Natural killer cell (primary cell): ENCODE measurements at regions not wholly inside any gene's neighbourhood (a gene's known extent, or its start where the extent isn't known, plus 50 kb on each side); places are given as distances from the start of the nearest gene placed in this dataset.

Experiments used
- ATAC-seq, 3 donors: fragments of 150-1000 bp in 2 of 3; fragments of 200-7000 bp in 1 of 3; cut with Tn5 transposase; 1 replicate in 1 of 3; 2 replicates in 2 of 3; pipeline ENCODE4 v1.10.0; 2021; ENCODE audit warnings: mild to moderate bottlenecking in 2 of 3, moderate library complexity in 2 of 3
- DNase-seq, 2 donors: peaks; one replicate each; pipeline versions ENCODE4 v3.0.0 to v3.0.0-alpha.2; 2013 to 2021; ENCODE audit warnings: mixed read lengths in 1 of 2
- H3K27ac ChIP-seq: one replicate; pipeline ENCODE4 v1.5.1; 2013; ENCODE audit warnings: mild to moderate bottlenecking, low read length
- H3K27me3 ChIP-seq: one replicate; pipeline ENCODE4 v1.6.1; 2013; ENCODE audit warnings: low read length; ENCODE audit not compliant: control insufficient read depth, insufficient read depth
- H3K36me3 ChIP-seq: one replicate; pipeline ENCODE4 v1.6.1; 2013; ENCODE audit warnings: low read length; ENCODE audit not compliant: control insufficient read depth, insufficient read depth
- H3K4me1 ChIP-seq: one replicate; pipeline ENCODE4 v1.6.1; 2013; ENCODE audit warnings: low read length; ENCODE audit not compliant: control insufficient read depth, insufficient read depth
- H3K4me3 ChIP-seq: one replicate; pipeline ENCODE4 v1.5.1; 2013; ENCODE audit warnings: low read length
- H3K9me3 ChIP-seq: one replicate; pipeline ENCODE4 v1.6.1; 2013; ENCODE audit warnings: low read length; ENCODE audit not compliant: control insufficient read depth, insufficient read depth
- H3K27ac Mint-ChIP-seq, 2 donors: one replicate each; pipeline ENCODE4 v1.8.0; 2022; ENCODE audit warnings: mild to moderate bottlenecking in 2 of 2, mixed read lengths in 2 of 2, moderate library complexity in 1 of 2
- H3K27me3 Mint-ChIP-seq, 2 donors: one replicate each; pipeline ENCODE4 v1.8.0; 2022; ENCODE audit warnings: low read depth in 2 of 2, mixed read lengths in 2 of 2
- H3K36me3 Mint-ChIP-seq: one replicate; pipeline ENCODE4 v1.8.0; 2022; ENCODE audit warnings: mixed read lengths
- H3K4me1 Mint-ChIP-seq, 2 donors: one replicate each; pipeline ENCODE4 v1.8.0; 2022; ENCODE audit warnings: mixed read lengths in 2 of 2
- H3K4me3 Mint-ChIP-seq: one replicate; pipeline ENCODE4 v1.8.0; 2022; ENCODE audit warnings: mild to moderate bottlenecking, moderate library complexity, mixed read lengths
- H3K9me3 Mint-ChIP-seq, 2 donors: one replicate each; pipeline ENCODE4 v1.8.0; 2022; ENCODE audit warnings: mixed read lengths in 2 of 2
- WGBS: methylation state at CpG from one replicate; pipeline ENCODE4 v1.1.7; 2013; ENCODE audit warnings: missing lambda C conversion rate; ENCODE audit not compliant: insufficient coverage; 5-methylcytosine and 5-hydroxymethylcytosine counted together
- intact Hi-C: fragments of 100-400 bp; cut with micrococcal nuclease; formaldehyde crosslinking; loops from one replicate; pipeline ENCODE4 v1.14.2; 2022
- TF ChIP-seq, protein P1 (sequence below): fragments of 200-600 bp; IDR thresholded peaks from one replicate; pipeline ENCODE4 v1.8.0; 2022; ENCODE audit warnings: antibody characterized with exemption

- no peaks in the 10 kb centered on the region for H3K4me1 Mint-ChIP-seq
- Histone ChIP-seq H3K27ac (no peak overlapping the region), H3K4me1 (no peaks in the 10 kb centered on the region), H3K4me3 (no peak overlapping the region), H3K36me3 (no peaks in the 10 kb centered on the region), H3K9me3 (no peaks in the 10 kb centered on the region), H3K27me3 (no peaks in the 10 kb centered on the region)
- ATAC-seq (no peak), DNase-seq (no peak)
- no peak overlapping the region for H3K4me3 Mint-ChIP-seq
- 78% methylated on average over 2 of the region's 3 CpGs for WGBS
- TF ChIP-seq, protein P1, sequence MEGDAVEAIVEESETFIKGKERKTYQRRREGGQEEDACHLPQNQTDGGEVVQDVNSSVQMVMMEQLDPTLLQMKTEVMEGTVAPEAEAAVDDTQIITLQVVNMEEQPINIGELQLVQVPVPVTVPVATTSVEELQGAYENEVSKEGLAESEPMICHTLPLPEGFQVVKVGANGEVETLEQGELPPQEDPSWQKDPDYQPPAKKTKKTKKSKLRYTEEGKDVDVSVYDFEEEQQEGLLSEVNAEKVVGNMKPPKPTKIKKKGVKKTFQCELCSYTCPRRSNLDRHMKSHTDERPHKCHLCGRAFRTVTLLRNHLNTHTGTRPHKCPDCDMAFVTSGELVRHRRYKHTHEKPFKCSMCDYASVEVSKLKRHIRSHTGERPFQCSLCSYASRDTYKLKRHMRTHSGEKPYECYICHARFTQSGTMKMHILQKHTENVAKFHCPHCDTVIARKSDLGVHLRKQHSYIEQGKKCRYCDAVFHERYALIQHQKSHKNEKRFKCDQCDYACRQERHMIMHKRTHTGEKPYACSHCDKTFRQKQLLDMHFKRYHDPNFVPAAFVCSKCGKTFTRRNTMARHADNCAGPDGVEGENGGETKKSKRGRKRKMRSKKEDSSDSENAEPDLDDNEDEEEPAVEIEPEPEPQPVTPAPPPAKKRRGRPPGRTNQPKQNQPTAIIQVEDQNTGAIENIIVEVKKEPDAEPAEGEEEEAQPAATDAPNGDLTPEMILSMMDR = no peak
- peaks cover 0 to 6% of the 10 kb centered on the region in 2 donors for H3K27me3 Mint-ChIP-seq
- no peaks in the 10 kb centered on the region for H3K36me3 Mint-ChIP-seq
- H3K27ac Mint-ChIP-seq = no peak overlapping the region
- intact Hi-C loops = no loop called here
- H3K9me3 Mint-ChIP-seq = no peaks in the 10 kb centered on the region
Observed at GRCh38 chr13:109397285-109397684, 389.1 kb downstream of the IRS2 start.

DNA sequence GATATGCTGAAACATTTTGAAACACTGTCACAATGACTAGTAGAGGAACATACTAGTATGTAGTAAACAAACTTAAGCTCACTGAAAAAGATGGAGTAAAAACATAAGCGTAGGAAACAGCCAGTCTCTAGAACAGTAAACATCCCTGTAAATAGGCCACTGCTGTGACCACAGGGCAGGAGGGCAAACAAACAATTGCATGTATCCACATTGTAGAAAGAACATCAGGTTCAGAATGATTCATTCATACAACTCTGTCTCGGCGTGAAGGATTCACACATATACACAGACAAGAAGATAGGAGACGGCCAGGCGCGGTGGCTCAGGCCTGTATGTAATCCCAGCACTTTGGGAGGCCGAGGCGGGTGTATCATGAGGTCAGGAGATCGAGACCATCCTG lies 390.1 kb downstream of the IRS2 start:
- no peak for ATAC-seq
- H3K9me3 Mint-ChIP-seq = no peaks in the 10 kb centered on the region
- TF ChIP-seq, protein P1 = no peak

DNA sequence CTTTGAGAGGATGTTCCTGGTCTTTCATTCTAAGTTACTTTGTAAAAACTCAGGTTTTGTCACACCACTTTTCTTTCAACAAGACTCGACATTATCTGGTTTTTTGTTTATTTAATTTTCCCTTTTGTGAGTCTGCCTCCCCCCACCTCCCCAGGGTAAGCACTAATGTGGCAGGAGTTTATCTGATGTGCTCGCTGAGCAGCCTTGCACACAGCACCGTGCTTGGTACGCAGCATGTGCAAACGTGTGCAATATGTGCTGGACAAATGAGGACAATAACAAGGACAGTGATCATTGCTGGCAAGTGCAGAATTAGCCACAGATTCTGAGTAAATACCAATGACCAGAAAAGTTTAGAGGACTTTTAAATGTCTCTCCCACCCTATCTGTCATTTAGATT lies 391.4 kb downstream of the IRS2 start:
- intact Hi-C loops = no loop called here
- TF ChIP-seq, protein P1 = no peak
- Histone ChIP-seq H3K27me3 (no peaks in the 10 kb centered on the region), H3K9me3 (no peaks in the 10 kb centered on the region), H3K27ac (no peak overlapping the region), H3K36me3 (no peaks in the 10 kb centered on the region), H3K4me3 (no peak overlapping the region), H3K4me1 (no peaks in the 10 kb centered on the region)
- ATAC-seq = no peak
- Mint-ChIP-seq H3K27me3 (peaks cover 6 to 8% of the 10 kb centered on the region in 2 donors), H3K36me3 (no peaks in the 10 kb centered on the region), H3K27ac (no peak overlapping the region), H3K9me3 (no peaks in the 10 kb centered on the region), H3K4me3 (no peak overlapping the region), H3K4me1 (no peaks in the 10 kb centered on the region)
- no peak for DNase-seq
- WGBS = 90% methylated on average over 4 of the region's 5 CpGs

More for the DNA sequence above, 390.1 kb downstream of the IRS2 start:
- Mint-ChIP-seq H3K4me3 (no peak overlapping the region), H3K4me1 (no peaks in the 10 kb centered on the region), H3K27ac (no peak overlapping the region), H3K36me3 (no peaks in the 10 kb centered on the region), H3K27me3 (peaks cover 6 to 7% of the 10 kb centered on the region in 2 donors)
- no peak overlapping the region for H3K27ac ChIP-seq
- 92% methylated on average over 7 of the region's 9 CpGs for WGBS
- H3K27me3 ChIP-seq = no peaks in the 10 kb centered on the region
- no peaks in the 10 kb centered on the region for H3K36me3 ChIP-seq
- no peaks in the 10 kb centered on the region for H3K9me3 ChIP-seq
- H3K4me1 ChIP-seq = no peaks in the 10 kb centered on the region
- DNase-seq = no peak
- intact Hi-C loops = no loop called here
- H3K4me3 ChIP-seq = no peak overlapping the region

DNA sequence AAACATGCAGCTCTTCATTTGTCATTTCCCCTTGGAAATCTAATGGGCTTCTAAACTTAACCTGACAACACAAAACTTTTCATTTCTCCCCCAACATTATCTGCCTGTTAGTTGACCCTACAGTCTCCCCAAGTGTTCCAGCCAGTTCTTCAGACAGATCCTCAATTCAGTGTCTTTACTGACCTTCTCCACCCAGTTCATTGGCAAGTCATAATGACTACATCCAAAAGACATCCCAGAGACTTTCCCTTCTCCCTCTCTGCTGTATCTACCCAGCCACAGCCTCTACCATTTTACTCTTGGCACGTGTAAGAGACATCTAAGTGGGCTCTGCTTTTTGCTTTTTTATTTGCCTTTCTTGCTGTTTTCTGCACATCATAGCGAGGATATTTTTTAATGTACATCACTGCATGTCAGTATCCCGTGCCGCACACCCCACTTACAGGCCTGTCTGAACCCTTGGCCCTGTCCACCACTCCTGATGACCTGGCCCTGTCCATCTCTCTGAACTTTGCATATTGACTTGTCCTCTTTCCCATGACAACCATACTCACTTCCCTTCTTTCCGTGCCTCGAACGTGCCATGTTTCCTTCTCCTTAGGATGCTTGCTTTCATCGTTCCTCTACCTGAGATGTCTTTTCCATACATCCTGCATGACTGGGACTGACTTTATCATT lies 391.9 kb downstream of the IRS2 start:
- DNase-seq (no peak), ATAC-seq (no peak)
- Mint-ChIP-seq H3K27me3 (peaks cover 6 to 8% of the 10 kb centered on the region in 2 donors), H3K27ac (no peak overlapping the region), H3K4me3 (no peak overlapping the region), H3K36me3 (no peaks in the 10 kb centered on the region), H3K9me3 (no peaks in the 10 kb centered on the region), H3K4me1 (no peaks in the 10 kb centered on the region)
- H3K9me3 ChIP-seq = no peaks in the 10 kb centered on the region
- H3K27ac ChIP-seq = no peak overlapping the region
- no peaks in the 10 kb centered on the region for H3K4me1 ChIP-seq
- H3K36me3 ChIP-seq = no peaks in the 10 kb centered on the region
- intact Hi-C loops = no loop called here
- TF ChIP-seq, protein P1 = no peak
- no peaks in the 10 kb centered on the region for H3K27me3 ChIP-seq
- no peak overlapping the region for H3K4me3 ChIP-seq
- WGBS = 91% methylated on average over 8 of the region's 8 CpGs
